Medulla oblongata (tissue), 1 donor: ENCODE measurements at regions not wholly inside any gene's neighbourhood (a gene's known extent, or its start where the extent isn't known, plus 50 kb on each side); places are given as distances from the start of the nearest gene placed in this dataset.

Experiments used
- DNase-seq: peaks from one replicate; pipeline ENCODE4 v3.0.0-alpha.2; 2015; ENCODE audit errors: extremely low spot score

DNA sequence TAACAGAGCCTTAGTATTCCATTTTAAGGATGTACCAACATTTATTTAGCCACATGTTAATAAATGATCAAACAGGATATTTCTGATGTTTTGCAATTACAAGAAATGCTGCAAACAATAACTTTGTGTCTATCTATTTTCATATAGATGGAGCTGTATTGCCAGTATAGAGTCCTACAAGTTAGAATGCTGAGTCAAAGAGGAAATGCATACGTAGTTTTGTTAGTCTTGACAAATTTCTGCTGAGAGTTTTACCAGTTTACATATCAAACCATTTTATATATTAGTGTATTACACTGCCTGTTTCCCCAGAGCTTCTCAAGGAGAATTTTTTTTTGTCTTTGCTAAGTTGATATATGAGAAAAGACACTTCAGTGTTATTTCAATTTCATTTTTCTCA, 541.7 kb downstream of the SLC16A7 start:
- DNase-seq, result no peak

DNA sequence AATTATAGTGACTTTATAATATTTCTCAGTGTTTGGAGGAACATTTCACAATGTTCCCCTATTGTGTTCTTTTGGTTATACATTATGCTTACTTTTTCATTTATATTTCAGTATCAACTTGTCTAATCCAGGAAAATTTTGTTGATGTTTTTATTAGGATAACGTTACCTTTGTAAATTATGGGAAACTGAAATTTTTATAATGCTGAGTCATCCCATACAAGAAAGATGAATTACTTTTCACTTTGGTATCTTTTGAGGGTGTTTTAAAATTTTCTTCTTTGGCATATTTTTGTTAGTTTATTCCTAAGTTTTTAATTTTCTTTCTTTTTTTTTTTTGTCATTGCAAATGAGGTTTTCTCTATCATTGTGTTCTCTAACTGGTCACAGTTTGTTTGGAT, 542.7 kb downstream of the SLC16A7 start:
- DNase-seq, result no peak

DNA sequence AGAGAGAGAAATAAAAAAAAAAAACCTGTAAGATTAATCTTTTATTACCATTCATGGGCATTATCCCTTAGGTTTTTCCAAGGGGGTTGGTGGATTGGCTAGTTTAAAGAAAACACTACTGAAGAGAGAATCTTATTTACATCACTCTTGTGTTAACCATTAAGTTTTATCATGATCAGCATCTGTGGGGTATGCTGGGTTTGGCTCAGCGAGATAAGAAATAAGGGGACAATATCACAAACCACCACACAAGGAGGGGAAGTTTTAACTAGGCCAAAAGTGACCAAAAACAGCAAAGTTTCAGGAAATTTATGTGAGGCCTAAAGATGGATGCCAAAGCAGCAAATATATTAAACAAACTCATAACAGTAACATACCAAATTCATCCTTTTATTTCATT, 548.6 kb downstream of the SLC16A7 start:
- no peak for DNase-seq

DNA sequence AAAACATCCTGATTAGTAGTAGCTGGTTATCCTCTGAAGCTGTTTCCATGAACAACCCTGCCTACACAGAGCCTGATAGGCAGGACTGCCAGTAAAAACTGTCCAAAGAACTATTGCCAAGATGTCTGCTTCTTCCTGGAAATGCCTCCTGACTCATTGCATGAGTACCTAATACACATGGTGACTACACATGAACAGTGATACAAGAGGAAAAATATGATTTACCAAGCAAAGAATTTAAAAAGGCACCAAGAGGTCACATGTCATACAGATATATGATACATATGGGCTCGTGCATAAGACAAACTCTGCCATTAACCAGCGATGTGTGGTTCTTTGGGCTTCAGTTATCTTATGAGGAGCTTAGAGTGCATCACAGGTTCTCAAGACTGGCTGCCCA, 552.3 kb downstream of the SLC16A7 start:
- DNase-seq, result no peak

DNA sequence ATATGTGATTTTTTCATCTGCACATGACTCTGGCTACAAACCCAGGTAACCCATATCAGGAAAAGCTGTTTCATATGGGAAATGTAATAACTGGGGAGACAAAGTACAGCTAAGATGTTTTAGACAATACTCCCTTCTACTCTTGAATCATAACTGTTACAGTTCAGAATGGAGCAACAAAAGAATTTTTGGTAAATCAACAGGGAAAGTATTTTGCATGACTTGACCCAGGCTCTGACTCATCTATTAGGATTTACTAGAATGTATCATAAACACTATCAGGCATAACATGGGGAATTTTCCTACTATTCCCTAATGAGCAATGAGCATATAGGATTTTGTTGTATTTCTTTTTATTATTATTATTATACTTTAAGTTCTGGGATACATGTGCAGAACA, 553.0 kb downstream of the SLC16A7 start:
- no peak for DNase-seq

GRCh38 chr12:60152756-60153155, 556.9 kb downstream of the SLC16A7 start:
- DNase-seq, result no peak

DNA sequence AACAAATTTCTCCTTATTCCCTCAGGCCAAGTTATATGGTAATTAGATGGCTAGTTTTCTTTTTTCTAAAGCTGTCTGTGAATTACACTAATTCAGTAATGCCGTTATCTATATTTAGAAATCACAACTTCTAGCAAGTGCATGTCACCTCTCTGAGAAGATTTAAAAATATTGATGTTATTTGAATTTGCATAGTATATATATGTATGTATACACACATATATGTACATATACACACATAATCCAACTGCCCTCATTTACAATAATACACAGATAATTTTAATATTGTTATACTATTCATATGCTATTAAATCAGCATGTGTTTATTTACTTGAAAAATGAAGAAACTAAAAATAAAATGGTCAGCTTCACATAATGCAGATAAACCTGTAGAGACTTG, 563.9 kb downstream of the SLC16A7 start:
- DNase-seq, result no peak

DNA sequence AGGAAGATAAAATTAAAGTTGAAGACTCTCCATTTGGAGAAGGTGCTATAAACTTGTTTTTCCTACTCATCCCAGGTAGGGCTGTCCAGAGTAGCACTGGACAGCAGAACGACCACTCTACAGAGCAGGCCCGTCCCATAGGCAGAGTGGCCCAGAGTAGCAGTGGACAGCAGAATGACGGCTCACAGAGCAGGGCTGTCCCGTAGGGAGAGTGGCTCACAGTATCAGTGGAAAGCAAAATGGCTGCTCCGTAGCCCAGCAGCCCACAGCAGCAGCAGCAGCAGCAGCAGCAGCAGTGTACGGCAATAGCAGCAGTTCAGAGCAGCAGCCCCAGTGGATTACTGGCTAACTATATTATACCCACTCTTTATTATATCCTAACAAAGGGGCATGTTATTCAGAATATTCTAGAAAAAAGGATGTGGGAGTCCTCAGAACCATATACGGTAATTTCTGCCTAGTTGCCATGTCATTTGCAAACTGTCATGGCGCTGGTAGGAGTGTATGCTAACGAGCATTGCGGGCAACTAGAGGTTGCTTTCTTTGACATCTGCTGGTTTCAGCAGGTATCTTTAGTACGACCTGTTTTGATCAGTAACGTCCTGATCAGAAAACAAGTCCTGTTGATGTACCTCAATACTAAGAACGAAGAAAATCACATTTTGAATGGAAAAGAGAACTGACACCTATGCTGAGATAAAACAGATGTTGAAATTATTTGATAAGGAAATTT, 567.3 kb downstream of the SLC16A7 start:
- DNase-seq, result no peak

GRCh38 chr12:60165781-60166180, 570.0 kb downstream of the SLC16A7 start:
- no peak for DNase-seq

DNA sequence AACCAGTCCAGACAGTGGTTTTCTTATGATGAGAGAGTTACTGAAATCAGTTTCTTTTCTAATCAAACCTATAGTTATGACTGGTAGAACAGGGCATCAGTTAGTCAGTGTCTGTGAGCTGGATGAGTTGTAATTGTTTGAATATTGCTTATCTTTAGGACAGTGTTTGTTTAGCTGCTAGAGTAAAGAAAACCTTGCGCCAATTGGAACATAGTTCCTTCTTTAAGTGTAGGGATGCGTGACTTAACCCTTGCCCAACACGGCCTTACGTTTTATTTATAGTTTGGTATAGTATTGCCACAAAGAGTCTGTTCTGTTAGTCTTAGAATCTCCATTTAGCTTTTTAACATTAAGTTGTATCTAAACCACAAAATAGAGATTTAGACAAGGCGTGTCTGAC, 572.6 kb downstream of the SLC16A7 start:
- DNase-seq, result no peak

DNA sequence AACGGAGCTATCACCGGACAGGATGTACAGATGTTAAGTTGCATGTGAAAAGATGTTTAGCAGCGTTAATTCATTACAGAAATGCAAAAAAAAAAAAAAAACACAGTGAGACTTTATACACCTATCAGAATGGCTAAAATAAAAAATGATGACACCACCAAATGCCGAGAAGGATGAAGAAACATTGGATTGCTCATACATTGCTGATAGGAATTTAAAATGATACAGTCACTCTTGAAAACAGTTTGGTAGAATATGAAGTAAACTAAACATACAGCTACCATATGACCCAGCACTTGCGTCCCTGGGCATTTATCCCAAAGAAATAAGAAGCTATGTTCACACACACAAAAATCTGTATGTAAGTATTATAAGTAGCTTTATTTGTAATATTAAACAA, 574.1 kb downstream of the SLC16A7 start:
- no peak for DNase-seq

DNA sequence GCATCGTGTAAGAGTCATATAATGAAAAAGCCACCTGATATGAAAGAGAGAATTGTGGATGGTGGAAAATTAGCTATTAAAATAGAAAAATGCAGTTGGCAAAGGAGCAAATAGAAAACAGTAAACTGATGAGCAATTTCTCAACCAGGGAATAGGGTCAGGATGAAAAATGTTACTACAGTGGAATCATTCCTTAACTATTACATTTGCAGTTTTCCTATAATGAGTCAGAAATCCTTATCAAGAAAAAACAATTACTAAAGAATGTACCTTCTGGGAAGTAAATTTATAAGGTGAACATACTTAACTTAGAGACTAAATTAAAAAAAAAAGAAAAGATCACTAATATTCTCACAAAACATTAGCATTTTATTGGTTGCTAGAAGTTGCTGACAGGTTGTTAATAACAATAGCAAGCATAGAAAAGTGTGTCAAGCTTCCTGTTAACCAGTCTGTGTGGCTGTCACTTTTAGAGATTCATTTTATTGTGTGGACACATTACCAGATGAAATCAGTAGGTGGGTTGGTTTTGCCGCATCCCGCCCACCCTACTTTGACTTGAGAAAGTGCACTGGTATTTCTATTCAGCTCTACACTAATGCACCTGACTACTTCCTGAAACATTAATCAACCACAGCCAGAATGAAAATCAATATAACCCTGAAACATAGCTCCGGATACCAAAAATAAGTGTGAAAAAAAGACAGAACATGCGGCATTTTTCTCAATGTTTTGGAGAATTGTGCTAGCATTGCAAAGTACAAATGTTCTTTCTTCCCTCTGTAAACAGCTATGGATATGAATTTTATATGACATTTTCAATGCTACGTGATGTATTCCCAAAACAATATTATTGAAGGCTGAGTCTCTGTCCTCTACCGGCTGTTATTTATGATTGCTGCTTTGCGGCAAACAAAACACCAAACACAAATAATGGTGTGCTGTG, 576.7 kb downstream of the SLC16A7 start:
- no peak for DNase-seq

- no peak for DNase-seq
Measured at GRCh38 chr12:60173224-60174170, 577.7 kb downstream of the SLC16A7 start.

GRCh38 chr12:60174476-60174875, 578.6 kb downstream of the SLC16A7 start:
- DNase-seq, result no peak

GRCh38 chr12:60174941-60175340, 579.1 kb downstream of the SLC16A7 start:
- no peak for DNase-seq

GRCh38 chr12:60176891-60177290, 581.1 kb downstream of the SLC16A7 start:
- no peak for DNase-seq

DNA sequence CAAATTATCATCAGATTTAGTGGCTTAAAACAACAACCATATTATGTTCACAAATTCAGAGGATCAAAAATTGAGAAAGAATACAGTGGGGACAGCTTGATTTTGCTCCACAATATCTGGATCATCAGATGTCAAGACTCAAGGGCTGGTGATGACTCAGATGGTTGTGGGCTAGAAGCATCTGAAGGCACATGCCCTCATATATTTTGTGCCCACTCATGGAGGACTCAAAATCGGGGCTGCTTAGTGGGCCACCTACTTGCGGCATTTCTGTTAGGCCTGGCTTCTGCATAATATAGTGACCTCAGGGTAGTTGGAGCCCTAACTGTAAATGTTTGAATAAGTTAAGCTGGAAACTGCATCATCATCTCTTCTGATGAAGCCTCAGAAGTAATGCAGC, 584.5 kb downstream of the SLC16A7 start:
- no peak for DNase-seq

GRCh38 chr12:60182354-60182753, 586.5 kb downstream of the SLC16A7 start:
- no peak for DNase-seq

DNA sequence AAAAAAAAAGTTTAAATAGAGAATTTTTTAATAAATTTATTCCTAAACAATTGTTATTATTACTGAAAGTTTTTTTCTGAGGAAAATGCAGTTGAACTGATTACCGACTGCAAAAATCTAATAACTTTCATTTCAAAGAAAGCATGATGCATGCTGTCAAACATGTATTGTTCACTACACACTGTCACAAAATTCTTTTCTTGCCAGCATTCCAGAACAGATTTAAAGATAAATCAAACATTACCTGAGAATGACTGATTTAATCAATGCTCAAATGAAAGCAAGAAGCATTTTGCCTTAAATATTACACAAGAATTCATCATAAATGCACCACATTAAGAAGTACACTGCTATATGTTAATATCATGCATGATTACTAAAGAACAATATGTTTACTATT, 588.3 kb downstream of the SLC16A7 start:
- DNase-seq, result no peak

DNA sequence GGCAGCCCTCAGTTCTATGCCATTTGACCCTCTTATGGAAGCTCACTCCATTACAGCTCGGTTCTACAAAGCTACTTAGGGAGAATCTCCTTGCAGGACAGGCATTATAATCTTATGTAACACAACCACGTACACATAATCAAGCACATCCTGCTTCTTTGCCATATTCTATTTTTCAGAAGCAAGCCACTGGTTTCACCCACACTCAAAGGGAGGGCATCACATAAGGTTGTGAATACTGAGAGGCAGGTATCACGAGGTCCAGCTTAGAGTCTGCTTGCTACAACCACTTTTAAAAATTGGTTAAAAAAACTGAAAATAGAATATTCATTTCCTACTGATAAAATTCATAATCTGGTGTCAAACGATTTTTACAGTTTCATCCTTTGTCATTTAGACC, 589.2 kb downstream of the SLC16A7 start:
- DNase-seq, result no peak

DNA sequence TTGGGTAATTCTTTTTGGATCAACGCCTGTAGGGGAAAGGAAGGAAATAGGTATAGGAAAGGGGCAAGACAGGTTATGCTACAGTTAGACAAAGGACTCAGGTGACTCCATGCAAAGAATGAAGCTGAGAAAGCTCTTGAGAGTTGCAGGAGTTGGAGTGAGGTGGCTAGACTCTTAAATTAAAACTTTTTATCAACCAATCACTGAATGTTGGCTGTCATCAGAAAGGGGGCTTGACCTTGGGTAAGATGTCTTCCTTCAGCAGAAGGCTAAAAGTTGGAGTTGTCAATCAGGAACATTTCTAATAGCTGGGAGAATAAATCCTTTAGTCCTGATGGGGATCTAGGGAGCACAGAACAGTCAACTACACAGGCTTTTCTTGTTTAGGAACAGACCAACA, 595.4 kb downstream of the SLC16A7 start:
- DNase-seq, result no peak
